ENCODE measurements at regions not wholly inside any gene's neighbourhood (a gene's known extent, or its start where the extent isn't known, plus 50 kb on each side); places are given as distances from the start of the nearest gene placed in this dataset.
A peak's percentile ranks its signal among the peaks of the same experiment; 100 is the strongest.

DNA sequence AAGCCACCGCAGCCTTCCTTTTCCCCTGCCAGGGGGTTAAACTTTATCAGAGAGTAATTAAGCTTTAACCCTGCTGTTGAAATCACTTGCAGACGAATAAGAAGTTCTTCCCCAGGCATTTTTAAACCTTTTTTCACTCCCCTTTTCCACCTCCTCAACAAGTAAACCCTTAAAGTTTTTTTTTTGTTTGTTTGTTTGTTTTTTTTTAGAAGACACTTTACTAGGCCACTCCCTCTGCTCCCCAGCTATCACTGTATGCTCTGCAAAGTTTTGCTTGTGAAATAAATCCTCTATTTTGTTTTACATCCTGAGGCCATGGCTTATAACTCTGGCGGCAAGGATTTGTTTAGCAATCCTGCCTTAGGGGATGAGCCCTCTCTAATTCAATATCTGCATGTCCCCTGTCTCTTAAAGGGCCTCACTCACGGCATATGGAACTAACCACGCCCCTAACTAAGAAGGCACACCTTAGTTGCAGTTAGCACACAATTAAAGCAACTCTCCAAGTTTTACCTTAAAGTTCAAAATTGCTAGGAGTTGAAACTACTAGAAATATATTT lies 1354.7 kb upstream of the LRRTM3 start:
- CTCF ChIA-PET: interaction anchor here (0.6 kb wide), 1 partner anchor 84 kb away, joined by 3 read pairs; no protein-coding TSS in a partner anchor
- POLR2A ChIA-PET (ENCODE audit: low non-redundant PET): no interaction called here
- TF ChIP-seq, protein P1, sequence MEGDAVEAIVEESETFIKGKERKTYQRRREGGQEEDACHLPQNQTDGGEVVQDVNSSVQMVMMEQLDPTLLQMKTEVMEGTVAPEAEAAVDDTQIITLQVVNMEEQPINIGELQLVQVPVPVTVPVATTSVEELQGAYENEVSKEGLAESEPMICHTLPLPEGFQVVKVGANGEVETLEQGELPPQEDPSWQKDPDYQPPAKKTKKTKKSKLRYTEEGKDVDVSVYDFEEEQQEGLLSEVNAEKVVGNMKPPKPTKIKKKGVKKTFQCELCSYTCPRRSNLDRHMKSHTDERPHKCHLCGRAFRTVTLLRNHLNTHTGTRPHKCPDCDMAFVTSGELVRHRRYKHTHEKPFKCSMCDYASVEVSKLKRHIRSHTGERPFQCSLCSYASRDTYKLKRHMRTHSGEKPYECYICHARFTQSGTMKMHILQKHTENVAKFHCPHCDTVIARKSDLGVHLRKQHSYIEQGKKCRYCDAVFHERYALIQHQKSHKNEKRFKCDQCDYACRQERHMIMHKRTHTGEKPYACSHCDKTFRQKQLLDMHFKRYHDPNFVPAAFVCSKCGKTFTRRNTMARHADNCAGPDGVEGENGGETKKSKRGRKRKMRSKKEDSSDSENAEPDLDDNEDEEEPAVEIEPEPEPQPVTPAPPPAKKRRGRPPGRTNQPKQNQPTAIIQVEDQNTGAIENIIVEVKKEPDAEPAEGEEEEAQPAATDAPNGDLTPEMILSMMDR (conservative IDR thresholded peaks at IDR 0.05; ENCODE audit: low read depth): no peak
- peak overlapping the region; percentile 77 for H3K27ac ChIP-seq
- peak; percentile 6 for DNase-seq (ENCODE audit: low spot score)

DNA sequence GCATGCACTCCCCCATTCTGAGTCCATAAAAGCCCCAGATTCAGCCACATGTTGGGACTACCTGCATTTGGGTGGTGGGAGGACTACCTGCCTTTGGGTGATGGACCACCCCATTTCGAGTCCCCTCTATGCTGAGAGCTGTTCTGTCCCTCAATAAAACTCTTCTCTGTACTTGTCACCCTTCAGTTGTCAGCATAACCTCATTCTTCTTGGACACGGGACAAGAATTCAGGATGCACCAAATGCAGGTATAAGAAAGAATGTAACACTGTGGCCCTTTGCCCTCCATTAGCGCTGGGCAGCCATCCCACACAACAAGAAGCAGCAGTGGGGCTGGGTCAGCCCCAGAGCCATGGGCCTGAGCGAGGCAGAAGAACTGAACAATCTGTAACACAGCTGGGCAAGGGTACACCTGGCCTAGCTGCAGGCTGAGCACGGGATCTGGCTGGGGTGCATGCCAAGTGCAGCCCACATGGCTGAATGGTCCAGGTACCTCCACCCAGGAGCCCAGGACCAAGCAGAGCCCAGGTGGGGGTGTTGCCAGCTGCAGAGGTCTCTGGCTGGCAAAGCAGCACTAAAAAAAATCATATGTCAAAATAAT lies 1344.3 kb upstream of the LRRTM3 start:
- no peak overlapping the region for H3K27ac ChIP-seq
- TF ChIP-seq, protein P1 (conservative IDR thresholded peaks at IDR 0.05; ENCODE audit: low read depth): no peak
- POLR2A ChIA-PET (ENCODE audit: low non-redundant PET): no interaction called here
- no peak for DNase-seq (ENCODE audit: low spot score)
- CTCF ChIA-PET: no interaction called here

DNA sequence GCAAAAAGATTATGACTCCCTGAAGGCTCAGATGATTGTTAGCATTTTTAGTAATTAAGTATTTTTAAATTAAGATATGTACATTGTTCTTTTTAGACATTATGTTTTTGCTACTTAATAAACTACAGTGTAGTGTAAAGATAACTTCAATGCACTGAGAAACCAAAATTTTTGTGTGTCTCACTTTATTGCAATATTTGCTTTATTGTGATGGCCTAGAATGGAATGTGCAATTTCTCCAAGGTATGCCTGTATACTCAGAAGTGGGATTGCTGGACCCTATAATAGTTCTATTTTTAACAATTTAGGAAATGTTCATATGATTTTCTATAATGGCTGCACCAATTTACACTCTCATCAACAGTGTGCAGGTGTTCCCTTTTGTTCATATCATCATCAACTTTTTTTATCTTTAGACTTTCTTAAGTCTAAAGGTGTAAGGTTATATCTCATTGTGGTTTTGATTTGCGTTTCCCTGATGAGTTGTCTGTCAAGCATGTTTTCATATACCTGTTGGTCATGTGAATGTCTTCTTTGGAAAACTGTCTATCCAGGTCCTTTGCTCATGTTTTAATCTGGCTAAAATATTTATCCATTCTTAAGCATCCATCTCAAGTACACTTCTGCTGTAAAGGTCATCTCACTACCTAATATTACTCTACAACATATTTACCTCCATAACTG lies 1323.5 kb upstream of the LRRTM3 start:
- ChIA-PET CTCF (no interaction called here), POLR2A (ENCODE audit: low non-redundant PET) (interaction anchor here (0.6 kb wide), 1 partner anchor 186 kb away, joined by 3 read pairs; no protein-coding TSS in a partner anchor)
- H3K27ac ChIP-seq: no peak overlapping the region
- TF ChIP-seq, protein P1 (conservative IDR thresholded peaks at IDR 0.05; ENCODE audit: low read depth): no peak
- no peak for DNase-seq (ENCODE audit: low spot score)

DNA sequence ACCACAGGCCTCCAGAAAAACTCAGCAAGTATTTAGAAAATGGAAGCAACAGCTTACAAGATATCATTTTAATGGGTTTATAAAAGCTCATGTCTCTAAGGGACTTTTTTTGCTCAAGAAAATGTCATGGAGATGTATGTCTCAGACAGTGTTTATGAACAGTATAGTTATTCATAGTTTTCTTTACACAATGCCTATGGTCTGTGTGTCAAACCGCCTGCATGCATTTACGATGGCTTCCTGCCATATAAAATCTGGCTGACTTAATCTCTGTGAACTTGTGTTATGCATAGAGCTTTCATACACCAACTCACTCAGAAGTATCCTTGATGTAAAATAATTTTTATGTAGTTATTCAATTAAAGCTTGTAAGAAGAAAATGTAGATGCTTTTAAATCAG lies 1314.2 kb upstream of the LRRTM3 start:
- CTCF ChIA-PET: no interaction called here
- no peak overlapping the region for H3K27ac ChIP-seq
- no peak for DNase-seq (ENCODE audit: low spot score)
- POLR2A ChIA-PET (ENCODE audit: low non-redundant PET): no interaction called here
- TF ChIP-seq, protein P1 (conservative IDR thresholded peaks at IDR 0.05; ENCODE audit: low read depth): no peak

DNA sequence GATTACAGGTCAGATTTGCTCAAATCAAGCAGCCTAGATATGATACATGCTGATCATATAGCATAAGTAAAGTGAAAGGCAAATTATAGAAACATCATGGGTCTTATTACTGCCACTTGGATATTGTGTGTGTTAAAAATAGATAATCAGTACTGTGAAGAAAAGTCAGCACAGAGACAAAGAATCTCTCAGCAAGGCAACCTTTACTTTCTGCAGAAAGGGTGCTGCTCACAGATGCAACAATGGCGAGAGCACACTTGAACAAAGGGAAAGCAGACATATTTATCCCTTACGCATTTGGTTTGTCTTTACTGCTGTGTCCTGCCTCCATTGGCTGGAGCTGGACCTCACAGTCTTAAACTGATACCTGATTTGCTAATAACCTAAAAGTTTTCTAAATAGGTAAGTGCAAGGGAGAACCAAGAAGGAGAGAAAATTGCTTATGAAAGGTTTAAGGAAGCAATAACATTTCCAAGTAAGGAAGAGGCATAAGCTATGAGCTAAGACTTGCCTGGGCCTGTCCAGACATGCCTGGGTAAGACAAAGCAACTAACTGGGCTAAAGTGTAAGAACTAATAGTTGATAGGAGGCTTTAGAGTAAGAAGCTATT lies 1310.8 kb upstream of the LRRTM3 start:
- DNase-seq (ENCODE audit: low spot score): no peak
- CTCF ChIA-PET: no interaction called here
- TF ChIP-seq, protein P1 (conservative IDR thresholded peaks at IDR 0.05; ENCODE audit: low read depth): no peak
- POLR2A ChIA-PET (ENCODE audit: low non-redundant PET): no interaction called here
- no peak overlapping the region for H3K27ac ChIP-seq

DNA sequence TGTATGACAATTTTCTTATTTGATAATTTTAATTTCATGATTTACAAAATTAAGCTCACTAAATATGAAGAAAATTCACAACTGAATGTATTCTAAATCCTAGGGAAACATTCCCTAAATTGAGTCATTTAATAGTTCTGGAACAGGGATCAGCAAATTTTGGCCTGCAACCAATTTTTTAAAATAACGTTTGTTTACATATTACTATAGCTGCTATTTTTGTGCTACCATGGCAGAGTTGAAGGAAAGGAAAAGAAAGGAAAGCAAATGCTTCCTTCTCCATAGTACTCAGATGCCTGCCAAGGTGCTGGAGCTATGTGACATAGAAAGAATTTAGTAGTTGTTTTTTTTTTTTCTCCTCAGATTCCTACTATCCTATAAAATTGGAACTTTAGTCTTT lies 1307.7 kb upstream of the LRRTM3 start:
- H3K27ac ChIP-seq: no peak overlapping the region
- CTCF ChIA-PET: no interaction called here
- POLR2A ChIA-PET (ENCODE audit: low non-redundant PET): no interaction called here
- no peak for DNase-seq (ENCODE audit: low spot score)
- TF ChIP-seq, protein P1 (conservative IDR thresholded peaks at IDR 0.05; ENCODE audit: low read depth): no peak

Data from RWPE1 (cell line).